ENCODE measurements at regions not wholly inside any gene's neighbourhood (a gene's known extent, or its start where the extent isn't known, plus 50 kb on each side); places are given as distances from the start of the nearest gene placed in this dataset.

GRCh38 chr6:146889303-146889702, 290.5 kb downstream of the ADGB start:
- intact Hi-C loops (cut with DNase I), result no loop called here
- 66% methylated on average over 4 of the region's 4 CpGs for WGBS

GRCh38 chr6:146890172-146890571, 291.4 kb downstream of the ADGB start:
- intact Hi-C loops (cut with DNase I), result no loop called here
- Histone ChIP-seq H3K27ac (ENCODE audit: low read length) (no peak overlapping the region), H3K27me3 (ENCODE audit: control insufficient read depth, insufficient read depth) (no peaks in the 10 kb centered on the region), H3K4me3 (ENCODE audit: low read length) (no peak overlapping the region), H3K4me1 (ENCODE audit: control insufficient read depth, insufficient read depth, low read length) (no peaks in the 10 kb centered on the region), H3K9me3 (ENCODE audit: control insufficient read depth, low read length) (no peaks in the 10 kb centered on the region)
- DNase-seq (no peak), ATAC-seq (no peak)
- 94% methylated on average over 3 of the region's 3 CpGs for WGBS

More at GRCh38 chr6:146889303-146889702, 290.5 kb downstream of the ADGB start:
- Histone ChIP-seq H3K4me1 (ENCODE audit: control insufficient read depth, insufficient read depth, low read length) (no peaks in the 10 kb centered on the region), H3K4me3 (ENCODE audit: low read length) (no peak overlapping the region), H3K9me3 (ENCODE audit: control insufficient read depth, low read length) (no peaks in the 10 kb centered on the region), H3K27ac (ENCODE audit: low read length) (no peak overlapping the region), H3K27me3 (ENCODE audit: control insufficient read depth, insufficient read depth) (no peaks in the 10 kb centered on the region)
- ATAC-seq, result no peak
- no peak for DNase-seq

GRCh38 chr6:146890644-146891434, 292.1 kb downstream of the ADGB start:
- H3K27ac ChIP-seq (ENCODE audit: low read length), result no peak overlapping the region
- intact Hi-C loops (cut with DNase I), result no loop called here
- no peak for DNase-seq
- H3K9me3 ChIP-seq (ENCODE audit: control insufficient read depth, low read length), result no peaks in the 10 kb centered on the region
- no peak overlapping the region for H3K4me3 ChIP-seq (ENCODE audit: low read length)
- no peaks in the 10 kb centered on the region for H3K27me3 ChIP-seq (ENCODE audit: control insufficient read depth, insufficient read depth)
- WGBS, result 91% methylated on average over 9 of the region's 9 CpGs
- ATAC-seq, result no peak
- no peaks in the 10 kb centered on the region for H3K4me1 ChIP-seq (ENCODE audit: control insufficient read depth, insufficient read depth, low read length)

- ATAC-seq (no peak), DNase-seq (no peak)
- intact Hi-C loops (cut with DNase I), result no loop called here
- WGBS, result 89% methylated on average over 3 of the region's 3 CpGs
- Histone ChIP-seq H3K9me3 (ENCODE audit: control insufficient read depth, low read length) (no peaks in the 10 kb centered on the region), H3K4me3 (ENCODE audit: low read length) (no peak overlapping the region), H3K4me1 (ENCODE audit: control insufficient read depth, insufficient read depth, low read length) (no peaks in the 10 kb centered on the region), H3K27ac (ENCODE audit: low read length) (no peak overlapping the region), H3K27me3 (ENCODE audit: control insufficient read depth, insufficient read depth) (no peaks in the 10 kb centered on the region)
Observed at GRCh38 chr6:146891615-146892265, 293.0 kb downstream of the ADGB start.

GRCh38 chr6:146892283-146892612, 293.5 kb downstream of the ADGB start:
- intact Hi-C loops (cut with DNase I), result no loop called here
- DNase-seq (no peak), ATAC-seq (no peak)
- 53% methylated on average over 1 of the region's 1 CpG for WGBS
- H3K9me3 ChIP-seq (ENCODE audit: control insufficient read depth, low read length), result no peaks in the 10 kb centered on the region
- H3K27ac ChIP-seq (ENCODE audit: low read length), result no peak overlapping the region
- H3K4me3 ChIP-seq (ENCODE audit: low read length), result no peak overlapping the region
- H3K4me1 ChIP-seq (ENCODE audit: control insufficient read depth, insufficient read depth, low read length), result no peaks in the 10 kb centered on the region
- H3K27me3 ChIP-seq (ENCODE audit: control insufficient read depth, insufficient read depth), result no peaks in the 10 kb centered on the region

- no peak for ATAC-seq
- WGBS, result 64% methylated on average over 2 of the region's 2 CpGs
Observed at GRCh38 chr6:146892613-146893401, 294.0 kb downstream of the ADGB start.

GRCh38 chr6:146893690-146894089, 294.9 kb downstream of the ADGB start:
- DNase-seq, result no peak
- 96% methylated on average over 1 of the region's 1 CpG for WGBS
- Histone ChIP-seq H3K27me3 (ENCODE audit: control insufficient read depth, insufficient read depth) (no peaks in the 10 kb centered on the region), H3K4me1 (ENCODE audit: control insufficient read depth, insufficient read depth, low read length) (no peaks in the 10 kb centered on the region), H3K9me3 (ENCODE audit: control insufficient read depth, low read length) (no peaks in the 10 kb centered on the region), H3K27ac (ENCODE audit: low read length) (no peak overlapping the region), H3K4me3 (ENCODE audit: low read length) (no peak overlapping the region)
- intact Hi-C loops (cut with DNase I), result no loop called here
- ATAC-seq, result no peak

More at GRCh38 chr6:146892613-146893401, 294.0 kb downstream of the ADGB start:
- no peak overlapping the region for H3K4me3 ChIP-seq (ENCODE audit: low read length)
- no peaks in the 10 kb centered on the region for H3K4me1 ChIP-seq (ENCODE audit: control insufficient read depth, insufficient read depth, low read length)
- no peak overlapping the region for H3K27ac ChIP-seq (ENCODE audit: low read length)
- no peaks in the 10 kb centered on the region for H3K9me3 ChIP-seq (ENCODE audit: control insufficient read depth, low read length)
- intact Hi-C loops (cut with DNase I), result no loop called here
- H3K27me3 ChIP-seq (ENCODE audit: control insufficient read depth, insufficient read depth), result no peaks in the 10 kb centered on the region
- DNase-seq, result no peak

- intact Hi-C loops (cut with DNase I), result no loop called here
- ATAC-seq, result no peak
- H3K4me3 ChIP-seq (ENCODE audit: low read length), result no peak overlapping the region
- H3K4me1 ChIP-seq (ENCODE audit: control insufficient read depth, insufficient read depth, low read length), result no peaks in the 10 kb centered on the region
- WGBS, result 100% methylated on average over 1 of the region's 1 CpG
- no peaks in the 10 kb centered on the region for H3K9me3 ChIP-seq (ENCODE audit: control insufficient read depth, low read length)
- no peak overlapping the region for H3K27ac ChIP-seq (ENCODE audit: low read length)
- H3K27me3 ChIP-seq (ENCODE audit: control insufficient read depth, insufficient read depth), result no peaks in the 10 kb centered on the region
- no peak for DNase-seq
Observed at GRCh38 chr6:146894624-146895023, 295.9 kb downstream of the ADGB start.

- ATAC-seq (no peak), DNase-seq (no peak)
- intact Hi-C loops (cut with DNase I), result no loop called here
- 86% methylated on average over 9 of the region's 9 CpGs for WGBS
- no peak overlapping the region for H3K4me3 ChIP-seq (ENCODE audit: low read length)
- H3K9me3 ChIP-seq (ENCODE audit: control insufficient read depth, low read length), result no peaks in the 10 kb centered on the region
- H3K4me1 ChIP-seq (ENCODE audit: control insufficient read depth, insufficient read depth, low read length), result no peaks in the 10 kb centered on the region
- H3K27me3 ChIP-seq (ENCODE audit: control insufficient read depth, insufficient read depth), result no peaks in the 10 kb centered on the region
- no peak overlapping the region for H3K27ac ChIP-seq (ENCODE audit: low read length)
Observed at GRCh38 chr6:146895101-146895771, 296.5 kb downstream of the ADGB start.

- no peak overlapping the region for H3K4me3 ChIP-seq (ENCODE audit: low read length)
- intact Hi-C loops (cut with DNase I), result no loop called here
- H3K27ac ChIP-seq (ENCODE audit: low read length), result no peak overlapping the region
- 60% methylated on average over 3 of the region's 3 CpGs for WGBS
- ATAC-seq (no peak), DNase-seq (no peak)
- H3K4me1 ChIP-seq (ENCODE audit: control insufficient read depth, insufficient read depth, low read length), result no peaks in the 10 kb centered on the region
- no peaks in the 10 kb centered on the region for H3K9me3 ChIP-seq (ENCODE audit: control insufficient read depth, low read length)
- no peaks in the 10 kb centered on the region for H3K27me3 ChIP-seq (ENCODE audit: control insufficient read depth, insufficient read depth)
Observed at GRCh38 chr6:146895772-146896061, 296.9 kb downstream of the ADGB start.

Data from right cardiac atrium (tissue), 5 donors.